ENCODE measurements at regions not wholly inside any gene's neighbourhood (a gene's known extent, or its start where the extent isn't known, plus 50 kb on each side); places are given as distances from the start of the nearest gene placed in this dataset.

DNA sequence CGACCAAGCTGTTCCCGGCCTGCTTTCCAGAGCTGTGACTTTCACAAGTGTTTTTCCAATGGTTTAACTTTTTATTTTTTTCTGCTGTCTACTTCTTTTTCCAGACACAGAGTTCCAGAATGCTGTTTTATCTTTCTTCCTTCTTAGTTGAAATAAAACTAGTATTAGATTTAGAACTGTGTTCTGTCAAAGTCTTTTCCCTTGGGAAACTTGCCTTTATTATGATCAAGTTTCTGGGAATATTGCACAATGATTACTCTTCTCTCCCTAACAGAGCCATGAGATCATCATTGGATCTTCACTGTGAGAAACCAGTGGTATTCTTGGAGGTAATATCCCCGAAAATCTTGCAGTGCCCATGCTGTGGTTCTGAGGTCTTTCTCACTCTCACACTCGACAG lies 104.9 kb upstream of the KCND2 start:
- TF ChIP-seq, protein P1, sequence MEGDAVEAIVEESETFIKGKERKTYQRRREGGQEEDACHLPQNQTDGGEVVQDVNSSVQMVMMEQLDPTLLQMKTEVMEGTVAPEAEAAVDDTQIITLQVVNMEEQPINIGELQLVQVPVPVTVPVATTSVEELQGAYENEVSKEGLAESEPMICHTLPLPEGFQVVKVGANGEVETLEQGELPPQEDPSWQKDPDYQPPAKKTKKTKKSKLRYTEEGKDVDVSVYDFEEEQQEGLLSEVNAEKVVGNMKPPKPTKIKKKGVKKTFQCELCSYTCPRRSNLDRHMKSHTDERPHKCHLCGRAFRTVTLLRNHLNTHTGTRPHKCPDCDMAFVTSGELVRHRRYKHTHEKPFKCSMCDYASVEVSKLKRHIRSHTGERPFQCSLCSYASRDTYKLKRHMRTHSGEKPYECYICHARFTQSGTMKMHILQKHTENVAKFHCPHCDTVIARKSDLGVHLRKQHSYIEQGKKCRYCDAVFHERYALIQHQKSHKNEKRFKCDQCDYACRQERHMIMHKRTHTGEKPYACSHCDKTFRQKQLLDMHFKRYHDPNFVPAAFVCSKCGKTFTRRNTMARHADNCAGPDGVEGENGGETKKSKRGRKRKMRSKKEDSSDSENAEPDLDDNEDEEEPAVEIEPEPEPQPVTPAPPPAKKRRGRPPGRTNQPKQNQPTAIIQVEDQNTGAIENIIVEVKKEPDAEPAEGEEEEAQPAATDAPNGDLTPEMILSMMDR (IDR thresholded peaks at IDR 0.05; ENCODE audit: low read depth, low read length, poor library complexity, severe bottlenecking): no peak
- no peak for TF ChIP-seq EZH2phosphoT487 (IDR thresholded peaks at IDR 0.05; ENCODE audit: borderline replicate concordance, low read length)

All from DOHH2 (cell line).